Cardiac fibroblast (primary cell): ENCODE measurements at regions not wholly inside any gene's neighbourhood (a gene's known extent, or its start where the extent isn't known, plus 50 kb on each side); places are given as distances from the start of the nearest gene placed in this dataset.

ENCODE experiments used
- DNase-seq, 2 donors: peaks; one replicate each; pipeline versions ENCODE4 v3.0.0 to v3.0.0-alpha.2; 2010; ENCODE audit warnings: low read depth in 2 of 2
- H3K4me3 ChIP-seq, 2 donors: replicated peaks in 1 of 2; 1 replicate in 1 of 2; 2 replicates in 1 of 2; pipeline ENCODE4 v1.5.1; 2011; ENCODE audit warnings: low read depth in 2 of 2, low read length in 2 of 2, mild to moderate bottlenecking in 2 of 2, moderate library complexity in 1 of 2
- TF ChIP-seq, protein P1 (sequence below): IDR thresholded peaks from one replicate; pipeline ENCODE4 v1.5.1; 2011; ENCODE audit warnings: low read depth, mild to moderate bottlenecking, low read length, inconsistent platforms

GRCh38 chr6:169045486-169045885 is 208.2 kb downstream of the THBS2 start:
- DNase-seq, result no peak
- TF ChIP-seq, protein P1, sequence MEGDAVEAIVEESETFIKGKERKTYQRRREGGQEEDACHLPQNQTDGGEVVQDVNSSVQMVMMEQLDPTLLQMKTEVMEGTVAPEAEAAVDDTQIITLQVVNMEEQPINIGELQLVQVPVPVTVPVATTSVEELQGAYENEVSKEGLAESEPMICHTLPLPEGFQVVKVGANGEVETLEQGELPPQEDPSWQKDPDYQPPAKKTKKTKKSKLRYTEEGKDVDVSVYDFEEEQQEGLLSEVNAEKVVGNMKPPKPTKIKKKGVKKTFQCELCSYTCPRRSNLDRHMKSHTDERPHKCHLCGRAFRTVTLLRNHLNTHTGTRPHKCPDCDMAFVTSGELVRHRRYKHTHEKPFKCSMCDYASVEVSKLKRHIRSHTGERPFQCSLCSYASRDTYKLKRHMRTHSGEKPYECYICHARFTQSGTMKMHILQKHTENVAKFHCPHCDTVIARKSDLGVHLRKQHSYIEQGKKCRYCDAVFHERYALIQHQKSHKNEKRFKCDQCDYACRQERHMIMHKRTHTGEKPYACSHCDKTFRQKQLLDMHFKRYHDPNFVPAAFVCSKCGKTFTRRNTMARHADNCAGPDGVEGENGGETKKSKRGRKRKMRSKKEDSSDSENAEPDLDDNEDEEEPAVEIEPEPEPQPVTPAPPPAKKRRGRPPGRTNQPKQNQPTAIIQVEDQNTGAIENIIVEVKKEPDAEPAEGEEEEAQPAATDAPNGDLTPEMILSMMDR, result no peak
- no peak overlapping the region for H3K4me3 ChIP-seq

DNA sequence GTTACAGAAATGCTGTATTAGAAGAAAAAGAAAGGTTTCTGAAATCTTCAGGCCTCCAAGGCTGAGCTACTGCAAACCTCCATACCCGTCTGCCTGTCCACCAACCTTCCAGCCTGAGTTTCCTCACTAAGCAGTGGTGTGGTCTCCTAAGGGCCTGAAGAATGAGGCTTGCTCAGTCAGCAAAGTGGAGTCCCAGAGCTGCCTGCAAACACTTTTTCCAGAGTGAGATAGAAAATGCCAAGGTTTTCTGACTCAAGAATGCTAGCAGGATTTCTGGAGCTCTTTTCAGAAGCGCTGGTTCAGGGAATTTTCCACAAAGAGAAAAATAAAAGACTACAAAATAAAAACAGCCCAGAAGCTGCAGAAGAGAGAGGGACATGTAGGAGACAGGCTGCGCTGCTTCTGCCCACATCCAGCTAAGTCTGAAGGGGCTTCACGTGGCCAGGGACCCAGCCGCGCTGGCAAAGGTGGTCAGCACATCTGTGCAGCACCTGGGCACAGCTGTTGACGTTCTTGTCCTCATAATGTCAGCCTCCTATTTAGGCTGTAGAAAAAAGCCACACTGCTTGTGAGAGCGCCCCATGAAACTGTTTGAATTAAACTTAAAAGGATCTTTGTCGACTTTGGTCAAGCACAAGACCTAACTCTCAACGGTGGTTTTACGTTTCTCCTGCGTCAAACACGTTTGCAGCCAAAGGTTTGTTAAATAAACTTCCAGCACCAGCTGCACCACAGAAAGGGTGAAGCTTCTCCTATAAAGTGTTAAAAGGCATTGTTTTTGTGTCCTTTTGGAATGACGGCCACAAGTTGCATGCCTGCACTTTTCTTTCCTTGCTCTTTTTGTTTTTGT is 209.0 kb downstream of the THBS2 start:
- TF ChIP-seq, protein P1, result no peak
- no peak for DNase-seq
- no peak overlapping the region for H3K4me3 ChIP-seq

DNA sequence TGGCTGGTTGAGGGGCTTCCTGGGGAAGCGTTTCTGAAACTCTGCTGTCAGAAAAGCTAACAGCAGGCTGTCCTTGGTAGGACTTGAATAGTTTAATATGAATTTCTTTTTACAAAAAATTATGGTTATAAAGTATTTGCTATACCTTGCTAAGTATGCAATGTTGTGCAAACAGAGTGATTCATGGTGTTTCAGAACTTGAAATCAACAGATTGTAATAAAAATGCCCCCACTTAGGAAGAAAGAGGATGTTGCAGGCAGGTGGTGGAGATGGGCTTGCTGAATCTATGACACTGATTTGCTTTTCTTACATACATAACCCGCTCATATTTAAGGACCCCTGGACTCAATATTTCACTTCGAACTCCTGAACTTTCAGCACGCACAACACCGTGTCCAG is 211.6 kb downstream of the THBS2 start:
- no peak overlapping the region for H3K4me3 ChIP-seq
- DNase-seq, result peak in 1 of 2 donors; percentile 47
- TF ChIP-seq, protein P1, result no peak

- no peak overlapping the region for H3K4me3 ChIP-seq
- DNase-seq, result no peak
- TF ChIP-seq, protein P1, result no peak
Measured at GRCh38 chr6:169041078-169041477, 212.6 kb downstream of the THBS2 start.

GRCh38 chr6:169038691-169039090 is 215.0 kb downstream of the THBS2 start:
- TF ChIP-seq, protein P1, result no peak
- DNase-seq, result no peak
- H3K4me3 ChIP-seq, result no peak overlapping the region

DNA sequence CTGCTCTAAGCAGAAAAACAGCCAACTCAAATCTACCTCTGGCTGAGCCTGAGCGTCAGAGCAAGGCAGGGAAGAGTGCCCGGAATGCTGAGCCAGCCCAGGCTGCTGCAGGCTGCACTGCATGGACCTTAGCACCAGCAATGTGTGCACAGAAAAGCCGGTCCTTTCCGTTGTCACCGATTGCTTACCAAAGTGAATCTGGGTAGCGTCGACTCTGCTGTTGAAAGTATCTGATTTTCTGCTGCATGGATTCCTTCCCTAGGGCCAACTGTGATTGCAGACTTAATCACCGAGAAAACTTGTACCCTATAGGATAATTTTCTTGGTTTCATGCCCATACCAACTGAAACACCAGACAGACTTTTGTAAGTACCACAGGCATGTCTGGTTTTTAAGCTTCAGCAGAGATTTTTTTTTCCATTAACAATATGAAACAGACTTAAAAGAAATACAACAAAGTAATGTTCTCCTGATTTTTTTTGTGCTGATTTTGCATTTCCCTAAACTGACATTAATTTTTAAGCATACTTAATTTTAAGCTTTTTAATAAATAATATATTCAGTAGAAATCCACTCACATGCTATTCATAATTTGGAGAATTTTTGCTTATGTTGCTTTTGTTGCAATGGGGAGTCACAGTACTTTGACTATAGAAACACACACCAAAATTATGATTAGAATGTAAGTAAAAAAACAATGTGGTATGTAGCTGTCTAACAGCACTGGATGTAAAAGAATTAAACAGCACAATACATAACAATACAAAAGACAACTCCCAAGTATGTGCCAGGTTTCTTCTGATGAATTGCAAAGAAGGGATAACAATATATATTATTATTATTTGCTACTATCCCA is 218.0 kb downstream of the THBS2 start:
- peak; percentile 77 to 86 for DNase-seq
- TF ChIP-seq, protein P1, result no peak
- peak overlapping the region in 1 of 2 donors; percentile 1 for H3K4me3 ChIP-seq
